HepG2 (cell line): ENCODE measurements at regions not wholly inside any gene's neighbourhood (a gene's known extent, or its start where the extent isn't known, plus 50 kb on each side); places are given as distances from the start of the nearest gene placed in this dataset.

Experiments used
- ATAC-seq: fragments of 200-7000 bp; cut with Tn5 transposase; 3 replicates; pipeline ENCODE4 v1.9.1; 2020; ENCODE audit warnings: mild to moderate bottlenecking, moderate library complexity
- BruUV-seq: library from RNA; stranded (reverse); fragments of 400-500 nt; replicated peaks from 2 replicates; lab custom pipeline; 2021; lab: Mats Ljungman, UMichigan
- CTCF ChIA-PET: fragments of 300-600 bp; formaldehyde crosslinking; extraction: SDS; loops from one replicate; lab custom pipeline; 2021; ENCODE audit warnings: low total read pairs, inconsistent platforms, low intra/inter-chr PET ratio; lab: Yijun Ruan, JAX
- POLR2A ChIA-PET: fragments of 350-600 bp; sonication (Branson Sonifier 250); formaldehyde crosslinking; loops from one replicate; lab custom pipeline; 2020; ENCODE audit warnings: antibody characterized with exemption, inconsistent platforms; lab: Yijun Ruan, JAX
- DNase-seq: peaks from one replicate; pipeline ENCODE4 v3.0.0-alpha.2; 2015; ENCODE audit warnings: low spot score
- FAIRE-seq: peaks from 3 replicates; lab custom pipeline; 2011; peaks lifted over from hg19 to GRCh38; lab: Jason Lieb, UNC
- H2AFZ ChIP-seq: one replicate; pipeline ENCODE4 v1.6.1; 2011; ENCODE audit warnings: low read length, inconsistent platforms
- H3K27ac ChIP-seq: fragments of 300-600 bp; 3 replicates; pipeline ENCODE4 v1.8.0; 2011; ENCODE audit warnings: mixed run types, mild to moderate bottlenecking, mixed read lengths, low read length, inconsistent platforms; ENCODE audit not compliant: insufficient read depth; ENCODE audit errors: extremely low read length
- H3K27me3 ChIP-seq, 2 experiments: fragments of 200-600 bp in 1 of 2; 2 replicates in 1 of 2; 3 replicates in 1 of 2; pipeline versions ENCODE4 v1.6.0 to v1.8.0; 2011; ENCODE audit warnings: low read length in 2 of 2, mild to moderate bottlenecking in 2 of 2, moderate library complexity in 2 of 2, inconsistent platforms in 1 of 2; ENCODE audit not compliant: insufficient read depth in 2 of 2, control insufficient read depth in 1 of 2
- H3K36me3 ChIP-seq, 2 experiments: fragments of 200-600 bp in 1 of 2; replicated peaks in 1 of 2; 2 replicates in 1 of 2; 3 replicates in 1 of 2; pipeline versions ENCODE4 v1.5.1 to v1.8.0; 2011; ENCODE audit warnings: low read length in 2 of 2, inconsistent platforms in 1 of 2; ENCODE audit not compliant: insufficient read depth in 2 of 2, control insufficient read depth in 1 of 2
- H3K4me1 ChIP-seq: 2 replicates; pipeline ENCODE4 v1.5.1; 2012; ENCODE audit warnings: low read length, inconsistent platforms; ENCODE audit not compliant: insufficient read depth
- H3K4me2 ChIP-seq: 2 replicates; pipeline ENCODE4 v1.6.0; 2011; ENCODE audit warnings: low read depth, low read length, inconsistent platforms
- H3K4me3 ChIP-seq, 3 experiments: fragments of 200-600 bp in 1 of 3; sonication (generic), shearing (Covaris generic) in 1 of 3; replicated peaks in 1 of 3; 2 replicates each; pipeline ENCODE4 v1.5.1; 2011 to 2016; ENCODE audit warnings: low read length in 3 of 3, inconsistent platforms in 2 of 3, low read depth in 2 of 3, mild to moderate bottlenecking in 2 of 3, control low read depth in 1 of 3, mixed read lengths in 1 of 3; ENCODE audit not compliant: insufficient read depth in 1 of 3
- H3K79me2 ChIP-seq: one replicate; pipeline ENCODE4 v1.6.1; 2011; ENCODE audit warnings: low read length, inconsistent platforms; ENCODE audit not compliant: insufficient read depth
- H3K9ac ChIP-seq: 2 replicates; pipeline ENCODE4 v1.6.0; 2011; ENCODE audit warnings: mild to moderate bottlenecking, low read depth, low read length, inconsistent platforms; ENCODE audit not compliant: insufficient read depth
- H3K9me3 ChIP-seq: 2 replicates; pipeline ENCODE4 v1.5.1; 2012; ENCODE audit warnings: mild to moderate bottlenecking, low read length
- H4K20me1 ChIP-seq: 2 replicates; pipeline ENCODE4 v1.6.0; 2011; ENCODE audit warnings: inconsistent platforms, mild to moderate bottlenecking, low read length, moderate library complexity; ENCODE audit not compliant: insufficient read depth
- EED ChIP-seq: sonication (generic); formaldehyde crosslinking; IDR thresholded peaks from 2 replicates; pipeline ENCODE4 v1.5.0; 2020; ENCODE audit warnings: mild to moderate bottlenecking, missing genetic modification reagents
- ERF ChIP-seq: IDR thresholded peaks from 2 replicates; pipeline ENCODE4 v1.6.1; 2018; ENCODE audit warnings: missing biosample characterization, missing genetic modification reagents
- NCOA2 ChIP-seq: sonication (generic); formaldehyde crosslinking; IDR thresholded peaks from 2 replicates; pipeline ENCODE4 v1.8.0; 2022; ENCODE audit warnings: inconsistent platforms
- NFYC ChIP-seq: IDR thresholded peaks from 2 replicates; pipeline ENCODE4 v1.6.1; 2016; ENCODE audit warnings: missing genetic modification reagents, missing compliant biosample characterization
- ZFP62 ChIP-seq: sonication (generic); formaldehyde crosslinking; IDR thresholded peaks from 2 replicates; pipeline ENCODE4 v1.4.0; 2020; ENCODE audit warnings: missing genetic modification reagents
- ZNF143 ChIP-seq: sonication (generic); formaldehyde crosslinking; IDR thresholded peaks from 2 replicates; pipeline ENCODE4 v1.4.0; 2020; ENCODE audit warnings: missing genetic modification reagents
- ZNF274 ChIP-seq: sonication (generic); formaldehyde crosslinking; IDR thresholded peaks from 2 replicates; pipeline ENCODE4 v1.5.1; 2020; ENCODE audit warnings: mild to moderate bottlenecking, missing genetic modification reagents
- ZNF407 ChIP-seq: sonication (generic); formaldehyde crosslinking; IDR thresholded peaks from one replicate; pipeline ENCODE4 v1.5.1; 2020; ENCODE audit warnings: mild to moderate bottlenecking, missing genetic modification reagents; ENCODE audit errors: not compliant biosample characterization
- ZNF550 ChIP-seq: sonication (generic); formaldehyde crosslinking; IDR thresholded peaks from 2 replicates; pipeline ENCODE4 v1.4.0; 2020; ENCODE audit warnings: mild to moderate bottlenecking, missing genetic modification reagents, borderline replicate concordance
- in situ Hi-C: cut with HindIII; loops from 2 replicates; pipeline ENCODE4 v1.10.0; 2017; ENCODE audit warnings: low pct_unique_long_range_greater_than_20kb; ENCODE audit not compliant: extremely low pct_ligation_motif_present
- intact Hi-C: fragments of 100-400 bp; cut with micrococcal nuclease; formaldehyde crosslinking; loops from one replicate; pipeline ENCODE4 v1.10.0; 2022; ENCODE audit not compliant: unreplicated experiment
- TF ChIP-seq, protein P1 (sequence below): sonication (generic); formaldehyde crosslinking; IDR thresholded peaks from 2 replicates; pipeline ENCODE4 v1.4.0; 2020; ENCODE audit warnings: missing genetic modification reagents
- TF ChIP-seq, protein P2 (sequence below): sonication (generic); formaldehyde crosslinking; IDR thresholded peaks from 2 replicates; pipeline ENCODE4 v1.4.0; 2020; ENCODE audit warnings: missing genetic modification reagents, borderline replicate concordance

- Histone ChIP-seq H3K4me1 (no peaks in the 10 kb centered on the region), H3K36me3 (no peaks in the 10 kb centered on the region), H3K9ac (no peak overlapping the region), H3K4me2 (no peak overlapping the region), H3K27ac (no peak overlapping the region), H3K9me3 (no peaks in the 10 kb centered on the region), H2AFZ (no peak overlapping the region), H4K20me1 (no peaks in the 10 kb centered on the region), H3K4me3 (no peak overlapping the region), H3K79me2 (no peaks in the 10 kb centered on the region), H3K27me3 (no peaks in the 10 kb centered on the region)
- FAIRE-seq (no peak), ATAC-seq (no peak), DNase-seq (no peak)
- CTCF ChIA-PET, result no interaction called here
- POLR2A ChIA-PET, result no interaction called here
- no TSS peak for BruUV-seq
- in situ Hi-C loops (no loop called here), intact Hi-C loops (no loop called here)
- no peak for TF ChIP-seq ERF (CRISPR knock-in tag)
- no peak for TF ChIP-seq ZNF550
- no peak for TF ChIP-seq NCOA2 (CRISPR knock-in tag)
- TF ChIP-seq ZFP62, result no peak
- TF ChIP-seq, protein P1, sequence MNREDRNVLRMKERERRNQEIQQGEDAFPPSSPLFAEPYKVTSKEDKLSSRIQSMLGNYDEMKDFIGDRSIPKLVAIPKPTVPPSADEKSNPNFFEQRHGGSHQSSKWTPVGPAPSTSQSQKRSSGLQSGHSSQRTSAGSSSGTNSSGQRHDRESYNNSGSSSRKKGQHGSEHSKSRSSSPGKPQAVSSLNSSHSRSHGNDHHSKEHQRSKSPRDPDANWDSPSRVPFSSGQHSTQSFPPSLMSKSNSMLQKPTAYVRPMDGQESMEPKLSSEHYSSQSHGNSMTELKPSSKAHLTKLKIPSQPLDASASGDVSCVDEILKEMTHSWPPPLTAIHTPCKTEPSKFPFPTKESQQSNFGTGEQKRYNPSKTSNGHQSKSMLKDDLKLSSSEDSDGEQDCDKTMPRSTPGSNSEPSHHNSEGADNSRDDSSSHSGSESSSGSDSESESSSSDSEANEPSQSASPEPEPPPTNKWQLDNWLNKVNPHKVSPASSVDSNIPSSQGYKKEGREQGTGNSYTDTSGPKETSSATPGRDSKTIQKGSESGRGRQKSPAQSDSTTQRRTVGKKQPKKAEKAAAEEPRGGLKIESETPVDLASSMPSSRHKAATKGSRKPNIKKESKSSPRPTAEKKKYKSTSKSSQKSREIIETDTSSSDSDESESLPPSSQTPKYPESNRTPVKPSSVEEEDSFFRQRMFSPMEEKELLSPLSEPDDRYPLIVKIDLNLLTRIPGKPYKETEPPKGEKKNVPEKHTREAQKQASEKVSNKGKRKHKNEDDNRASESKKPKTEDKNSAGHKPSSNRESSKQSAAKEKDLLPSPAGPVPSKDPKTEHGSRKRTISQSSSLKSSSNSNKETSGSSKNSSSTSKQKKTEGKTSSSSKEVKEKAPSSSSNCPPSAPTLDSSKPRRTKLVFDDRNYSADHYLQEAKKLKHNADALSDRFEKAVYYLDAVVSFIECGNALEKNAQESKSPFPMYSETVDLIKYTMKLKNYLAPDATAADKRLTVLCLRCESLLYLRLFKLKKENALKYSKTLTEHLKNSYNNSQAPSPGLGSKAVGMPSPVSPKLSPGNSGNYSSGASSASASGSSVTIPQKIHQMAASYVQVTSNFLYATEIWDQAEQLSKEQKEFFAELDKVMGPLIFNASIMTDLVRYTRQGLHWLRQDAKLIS (CRISPR knock-in tag), result no peak
- no peak for TF ChIP-seq EED (CRISPR knock-in tag)
- TF ChIP-seq, protein P2, sequence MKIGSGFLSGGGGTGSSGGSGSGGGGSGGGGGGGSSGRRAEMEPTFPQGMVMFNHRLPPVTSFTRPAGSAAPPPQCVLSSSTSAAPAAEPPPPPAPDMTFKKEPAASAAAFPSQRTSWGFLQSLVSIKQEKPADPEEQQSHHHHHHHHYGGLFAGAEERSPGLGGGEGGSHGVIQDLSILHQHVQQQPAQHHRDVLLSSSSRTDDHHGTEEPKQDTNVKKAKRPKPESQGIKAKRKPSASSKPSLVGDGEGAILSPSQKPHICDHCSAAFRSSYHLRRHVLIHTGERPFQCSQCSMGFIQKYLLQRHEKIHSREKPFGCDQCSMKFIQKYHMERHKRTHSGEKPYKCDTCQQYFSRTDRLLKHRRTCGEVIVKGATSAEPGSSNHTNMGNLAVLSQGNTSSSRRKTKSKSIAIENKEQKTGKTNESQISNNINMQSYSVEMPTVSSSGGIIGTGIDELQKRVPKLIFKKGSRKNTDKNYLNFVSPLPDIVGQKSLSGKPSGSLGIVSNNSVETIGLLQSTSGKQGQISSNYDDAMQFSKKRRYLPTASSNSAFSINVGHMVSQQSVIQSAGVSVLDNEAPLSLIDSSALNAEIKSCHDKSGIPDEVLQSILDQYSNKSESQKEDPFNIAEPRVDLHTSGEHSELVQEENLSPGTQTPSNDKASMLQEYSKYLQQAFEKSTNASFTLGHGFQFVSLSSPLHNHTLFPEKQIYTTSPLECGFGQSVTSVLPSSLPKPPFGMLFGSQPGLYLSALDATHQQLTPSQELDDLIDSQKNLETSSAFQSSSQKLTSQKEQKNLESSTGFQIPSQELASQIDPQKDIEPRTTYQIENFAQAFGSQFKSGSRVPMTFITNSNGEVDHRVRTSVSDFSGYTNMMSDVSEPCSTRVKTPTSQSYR (CRISPR knock-in tag), result no peak
- peak; percentile 42; the same call in 1 of the 2 replicates for TF ChIP-seq ZNF143 (CRISPR knock-in tag)
- TF ChIP-seq NFYC, result peak; percentile 35; the same call in 1 of the 2 replicates
- TF ChIP-seq ZNF407, result no peak
- no peak for TF ChIP-seq ZNF274
Observed at GRCh38 chr3:3714572-3714971, 84.7 kb upstream of the LRRN1 start.
